DND-41 (cell line): ENCODE measurements at regions not wholly inside any gene's neighbourhood (a gene's known extent, or its start where the extent isn't known, plus 50 kb on each side); places are given as distances from the start of the nearest gene placed in this dataset.

Source experiments
- CTCF ChIP-seq: IDR thresholded peaks from 2 replicates; pipeline ENCODE4 v1.5.1; 2012; ENCODE audit warnings: borderline replicate concordance, low read length, moderate library complexity, mild to moderate bottlenecking; ENCODE audit not compliant: poor library complexity, severe bottlenecking; ENCODE audit errors: extremely low read depth
- EZH2 ChIP-seq: IDR thresholded peaks from 3 replicates; pipeline ENCODE4 v1.6.1; 2012; ENCODE audit warnings: borderline replicate concordance, low read depth, mild to moderate bottlenecking, moderate library complexity, low read length, inconsistent platforms; ENCODE audit not compliant: severe bottlenecking

- TF ChIP-seq EZH2 (no peak), CTCF (no peak)
These were observed 90.2 kb upstream of the PPM1J start for GRCh38 chr1:112805155-112805853.
